ENCODE measurements at regions not wholly inside any gene's neighbourhood (a gene's known extent, or its start where the extent isn't known, plus 50 kb on each side); places are given as distances from the start of the nearest gene placed in this dataset.
"Not testable (repeated sequence)": the region's sequence is repeated elsewhere in the genome, so short reads cannot be mapped to it uniquely, and the experiment has no call there.

- no peak for DNase-seq
These were observed 322.1 kb downstream of the ARL4A start for GRCh38 chr7:13009517-13009916.

- no peak for DNase-seq
These were observed 326.6 kb downstream of the ARL4A start for GRCh38 chr7:13014011-13014410.

DNA sequence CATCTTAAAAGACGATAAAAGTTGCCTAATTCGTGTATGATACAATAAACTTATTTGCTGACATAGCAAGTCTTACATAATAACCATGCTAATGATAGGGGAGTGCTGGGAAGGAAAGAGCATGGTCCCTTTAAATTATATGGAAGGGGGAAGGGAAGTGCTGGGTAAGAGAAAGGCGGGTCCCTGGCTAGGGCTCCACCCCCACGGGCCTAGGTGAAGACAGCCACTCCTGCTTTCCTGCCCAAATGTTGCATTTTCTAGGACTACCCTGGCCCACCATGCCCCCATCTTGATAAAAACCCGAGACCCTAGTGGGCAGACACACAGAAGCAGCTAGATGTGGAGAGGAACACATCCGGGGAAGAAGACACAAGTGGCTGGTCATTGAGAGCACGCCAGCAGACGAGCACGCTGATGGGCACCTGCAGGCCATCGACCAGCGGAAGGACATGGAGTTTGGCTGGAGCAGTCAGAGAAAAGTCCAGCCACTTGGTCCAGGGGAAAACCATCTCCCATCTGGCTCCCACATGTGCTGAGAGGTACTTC is 328.7 kb downstream of the ARL4A start:
- no peak for DNase-seq

DNA sequence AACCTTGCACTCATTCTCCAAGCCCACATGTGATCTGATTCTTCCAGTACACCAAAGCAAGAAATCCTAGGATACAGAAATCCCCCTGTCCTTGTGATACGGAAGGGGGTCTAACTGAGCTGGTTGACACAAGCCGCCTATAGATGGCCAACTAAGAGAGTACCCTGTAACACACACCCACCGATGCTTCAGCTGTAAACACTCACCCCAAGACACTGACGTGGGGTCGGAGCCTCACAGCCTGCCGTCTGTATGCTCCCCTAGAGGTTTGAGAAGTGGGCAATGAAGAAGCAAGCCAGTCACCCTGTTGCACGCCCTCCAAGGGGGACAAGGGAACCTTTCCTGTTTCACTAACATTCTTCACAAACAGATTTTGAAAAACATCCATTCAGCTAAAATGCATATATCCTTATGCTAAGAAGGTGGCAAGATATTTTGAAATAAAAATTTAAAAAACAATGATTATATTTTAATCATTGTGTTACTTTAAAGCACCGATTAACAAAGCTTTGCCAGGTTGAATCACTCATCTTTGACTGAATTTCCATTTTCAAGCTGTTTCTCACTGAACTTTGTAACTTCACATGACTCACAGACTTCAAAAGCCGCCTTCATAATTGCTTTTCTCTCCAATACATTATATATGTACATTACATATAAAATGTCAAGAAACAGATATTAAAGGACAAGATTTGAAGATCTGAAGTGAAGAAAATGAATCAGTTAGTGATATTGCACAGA is 329.3 kb downstream of the ARL4A start:
- no peak for DNase-seq

GRCh38 chr7:13017333-13017857 is 330.0 kb downstream of the ARL4A start:
- no peak for DNase-seq

DNA sequence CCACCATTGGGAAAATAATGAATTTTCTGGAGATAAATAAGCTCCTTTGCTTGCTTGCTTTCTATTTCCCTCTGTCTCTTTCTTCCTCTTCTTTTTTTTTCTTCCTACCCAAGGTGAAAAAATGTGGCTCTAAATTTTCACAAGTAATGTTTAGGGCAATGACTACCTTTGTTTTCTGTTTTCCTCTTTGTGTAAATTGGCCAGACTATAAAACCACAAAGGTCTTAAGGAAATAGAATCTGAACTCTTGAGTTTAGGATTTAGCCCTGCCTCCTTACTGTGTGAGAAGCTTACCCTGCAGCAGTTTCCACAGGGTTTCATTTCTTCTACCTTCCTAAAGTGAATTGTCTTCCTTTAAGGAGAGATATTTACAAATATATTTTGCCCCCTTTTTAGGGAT is 330.4 kb downstream of the ARL4A start:
- DNase-seq, result no peak

- no peak for DNase-seq
These were observed 334.3 kb downstream of the ARL4A start for GRCh38 chr7:13021566-13022300.

GRCh38 chr7:13024121-13024674 is 336.8 kb downstream of the ARL4A start:
- DNase-seq, result no peak

GRCh38 chr7:13025043-13025442 is 337.6 kb downstream of the ARL4A start:
- not testable (repeated sequence) for DNase-seq

- no peak for DNase-seq
These were observed 339.9 kb downstream of the ARL4A start for GRCh38 chr7:13027321-13027720.

- DNase-seq, result no peak
These were observed 340.8 kb downstream of the ARL4A start for GRCh38 chr7:13028036-13028824.

DNA sequence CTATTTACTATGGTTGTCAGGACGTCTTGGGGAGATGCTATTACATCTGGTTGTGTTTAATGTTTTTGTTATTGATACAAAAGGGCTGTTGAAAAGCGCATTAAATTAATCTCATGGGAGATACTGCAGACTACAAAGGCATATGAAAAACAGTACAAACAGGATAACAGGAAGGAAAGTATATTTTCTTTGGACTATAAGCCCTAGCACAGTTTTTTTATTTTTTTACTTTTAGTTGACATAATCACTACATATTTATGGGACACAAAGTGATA is 341.3 kb downstream of the ARL4A start:
- no peak for DNase-seq

DNA sequence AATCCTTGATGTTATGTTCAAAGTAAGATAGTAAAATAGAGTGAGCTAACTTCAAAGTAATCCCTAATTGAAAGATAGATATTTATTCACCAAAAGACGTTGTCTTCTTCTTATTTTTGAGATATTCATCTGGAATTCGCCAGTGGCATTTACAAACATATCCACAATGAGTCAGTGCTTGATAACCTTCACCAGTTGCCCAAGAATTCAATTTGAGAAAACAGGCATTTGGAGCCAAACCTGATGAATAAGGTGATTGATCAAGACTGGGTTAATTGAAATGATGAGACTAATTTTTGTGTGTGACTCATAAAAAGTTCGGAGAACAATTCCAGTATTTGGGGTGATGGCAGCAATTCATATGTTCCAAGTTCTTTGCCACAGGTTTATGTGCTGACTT is 344.0 kb downstream of the ARL4A start:
- DNase-seq, result no peak

GRCh38 chr7:13032084-13032483 is 344.7 kb downstream of the ARL4A start:
- no peak for DNase-seq

DNA sequence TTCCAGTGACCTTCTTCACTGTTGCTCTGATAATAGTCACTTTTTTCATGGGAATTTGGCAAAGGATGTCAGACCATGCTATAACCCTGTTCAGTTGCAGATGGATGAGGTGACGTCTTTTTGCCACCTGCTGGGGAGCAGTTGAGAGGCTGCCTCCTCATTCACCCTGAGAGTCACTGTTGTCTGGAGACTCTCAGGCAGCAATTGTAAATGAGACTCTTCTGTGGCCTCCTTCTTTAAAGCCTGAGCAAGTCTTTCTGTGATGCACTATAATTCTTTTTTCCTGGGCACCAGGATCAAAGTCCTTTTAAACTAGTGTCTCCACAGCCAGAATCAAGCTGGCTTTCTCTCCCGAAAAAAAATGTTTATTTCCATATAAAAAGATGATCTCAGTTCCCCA is 345.1 kb downstream of the ARL4A start:
- no peak for DNase-seq

GRCh38 chr7:13034693-13035092 is 347.3 kb downstream of the ARL4A start:
- no peak for DNase-seq

GRCh38 chr7:13035233-13035632 is 347.8 kb downstream of the ARL4A start:
- no peak for DNase-seq

- DNase-seq, result no peak
These were observed 348.9 kb downstream of the ARL4A start for GRCh38 chr7:13036256-13036780.

DNA sequence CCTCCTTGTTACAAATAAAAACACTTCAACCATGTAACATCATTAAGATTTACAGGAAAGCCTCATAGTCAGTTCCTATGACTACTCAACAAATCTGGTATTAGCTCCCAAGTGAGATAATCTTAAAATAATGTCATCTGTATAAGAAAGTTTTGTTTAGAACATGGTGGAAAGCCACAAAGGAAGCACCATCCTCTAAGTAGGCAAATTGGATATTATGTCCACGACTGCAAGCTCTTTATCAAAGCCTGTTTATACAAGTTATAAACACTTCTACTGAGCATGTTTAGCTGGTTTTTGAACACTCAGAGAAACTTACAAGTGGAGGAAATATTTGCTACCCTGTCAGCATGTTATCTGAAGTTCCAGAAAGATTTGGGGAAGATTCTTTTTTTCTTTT is 349.8 kb downstream of the ARL4A start:
- no peak for DNase-seq

DNA sequence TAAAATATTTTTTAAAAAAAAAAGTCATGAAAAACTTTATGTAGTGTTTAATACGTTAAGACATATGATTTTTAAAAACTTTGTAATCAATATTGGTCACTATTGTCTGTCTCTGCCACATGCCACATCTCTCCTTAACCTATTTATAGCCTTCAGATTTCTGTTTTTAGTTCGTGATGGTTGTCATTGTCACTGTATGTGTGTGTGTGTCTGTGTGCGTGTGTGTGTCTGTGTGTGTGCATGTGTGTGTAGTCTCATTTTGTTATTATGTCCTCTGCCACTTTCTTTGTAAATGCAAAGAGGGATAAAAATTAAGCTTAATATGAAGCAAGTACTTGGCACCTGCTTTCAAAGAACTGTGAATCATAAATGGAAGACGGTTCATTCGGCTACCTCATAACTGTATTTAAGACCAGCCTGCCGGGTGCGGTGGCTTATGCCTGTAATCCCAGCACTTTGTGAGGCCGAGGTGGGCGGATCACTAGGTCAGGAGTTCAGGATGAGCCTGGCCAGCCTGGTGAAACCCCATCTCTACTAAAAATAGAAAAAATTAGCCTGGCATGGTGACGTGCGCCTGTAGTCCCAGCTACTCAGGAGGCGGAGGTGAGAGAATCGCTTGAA is 354.0 kb downstream of the ARL4A start:
- DNase-seq, result no peak

DNA sequence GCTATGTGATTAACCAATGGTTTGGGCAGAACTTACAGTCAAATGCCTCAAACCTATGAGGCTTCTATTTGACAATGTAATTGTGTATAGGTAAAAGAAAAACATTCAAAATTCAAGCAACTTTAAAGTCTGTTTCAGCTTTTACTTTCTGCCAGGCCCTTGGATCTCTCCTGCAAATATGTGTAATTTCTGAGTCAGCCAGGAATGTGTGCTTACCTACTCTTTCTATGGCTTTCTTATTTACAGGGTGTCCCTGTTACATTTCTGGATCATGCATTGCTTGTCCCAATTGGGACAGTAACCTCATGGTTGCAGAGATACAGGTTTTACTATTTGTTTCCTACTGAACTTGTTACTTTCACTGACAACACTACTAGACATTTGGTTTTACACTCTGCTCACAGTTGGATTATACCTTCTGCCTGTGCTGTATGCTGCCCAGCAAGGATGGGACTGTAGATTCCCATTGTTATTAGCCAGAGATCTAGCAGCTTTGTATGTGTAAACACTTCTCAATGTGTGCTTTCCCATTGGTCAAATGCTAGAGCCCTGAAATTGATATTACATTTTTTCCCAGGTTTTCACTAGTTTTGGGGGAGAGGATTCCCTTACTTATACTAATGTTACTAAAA is 355.3 kb downstream of the ARL4A start:
- DNase-seq, result no peak

GRCh38 chr7:13044309-13044708 is 356.9 kb downstream of the ARL4A start:
- DNase-seq, result no peak

All from T-helper 1 cell (primary cell).